DMS153 (cell line): ENCODE measurements at regions not wholly inside any gene's neighbourhood (a gene's known extent, or its start where the extent isn't known, plus 50 kb on each side); places are given as distances from the start of the nearest gene placed in this dataset.

Experiments used
- DNase-seq: peaks from one replicate; lab custom pipeline; 2025; lab: John Stamatoyannopoulos, UW

DNA sequence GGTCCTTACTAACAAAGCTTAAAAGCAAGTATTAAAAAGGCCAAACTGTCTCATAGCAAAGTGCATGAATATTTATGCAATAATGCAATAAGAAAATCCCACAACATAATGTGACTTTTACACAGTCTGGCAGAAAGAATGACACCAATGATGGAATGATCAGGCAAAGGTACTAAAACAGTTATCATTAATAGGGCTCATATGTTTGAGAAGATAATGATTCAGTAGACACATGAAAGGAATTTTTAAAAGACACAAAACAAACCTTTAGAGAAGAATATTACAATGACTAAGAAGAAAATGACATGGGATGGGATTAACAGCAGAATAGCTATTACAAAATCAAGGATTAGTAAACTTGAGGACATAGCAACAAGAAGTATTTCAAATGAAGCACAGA is 1411.2 kb upstream of the TMEM132C start:
- no peak for DNase-seq

- no peak for DNase-seq
Observed at GRCh38 chr12:126856958-126857357, 1410.0 kb upstream of the TMEM132C start.

DNA sequence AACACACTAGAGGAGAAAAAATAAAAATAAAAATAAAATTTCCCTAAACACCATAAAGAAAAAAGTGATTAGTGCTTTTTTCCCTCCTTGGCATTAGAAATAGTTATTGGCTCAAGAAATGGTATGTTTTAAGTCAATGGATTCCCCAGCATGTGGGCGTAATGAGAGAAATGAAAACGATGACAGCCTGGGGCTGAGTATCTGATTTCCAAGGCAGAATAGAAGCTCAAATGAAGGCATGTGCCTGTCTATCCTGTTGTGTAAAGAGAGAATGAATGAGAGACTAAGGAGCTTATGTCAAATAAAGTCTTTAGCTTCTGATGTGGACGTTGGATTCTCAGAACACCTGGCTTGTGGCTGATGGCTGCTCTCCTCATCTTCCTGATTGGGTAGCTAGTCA is 1408.4 kb upstream of the TMEM132C start:
- DNase-seq: no peak

DNA sequence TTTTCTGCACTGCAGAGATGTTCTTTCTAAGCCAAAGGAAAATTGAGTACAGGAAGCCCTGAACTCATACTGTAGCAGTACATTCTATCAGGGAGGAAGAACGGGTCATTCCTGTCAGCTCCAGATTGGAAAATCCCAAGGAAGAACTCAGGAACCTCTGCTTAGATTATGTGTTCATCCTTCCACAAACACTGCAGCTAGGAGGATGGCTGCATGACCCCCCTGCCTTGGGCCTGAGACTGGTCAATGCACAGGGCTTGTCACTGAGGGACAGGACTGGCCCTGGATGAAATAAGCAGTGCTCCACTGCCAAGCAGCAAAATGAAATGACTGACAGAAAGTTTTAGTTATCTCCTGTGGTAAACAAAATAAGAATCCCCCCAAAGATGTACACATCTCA is 1406.8 kb upstream of the TMEM132C start:
- DNase-seq: no peak

DNA sequence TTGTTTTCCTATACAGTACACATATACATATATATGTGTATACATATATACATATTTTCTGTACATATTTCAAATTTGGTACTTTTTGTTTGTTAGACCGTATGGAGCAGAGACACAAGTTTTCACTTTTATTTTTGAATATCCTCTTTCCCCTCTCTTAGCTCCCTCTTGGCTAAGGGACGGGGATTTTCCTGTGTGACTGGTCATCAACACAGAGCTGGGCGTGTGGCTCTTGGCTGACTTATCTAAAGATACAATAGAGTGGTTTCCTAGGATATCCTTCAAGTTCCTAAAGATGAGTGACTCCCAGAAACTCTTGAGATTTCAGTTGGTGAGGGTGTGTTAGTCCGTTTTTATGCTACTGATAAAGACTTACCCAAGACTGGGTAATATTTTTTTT is 1404.5 kb upstream of the TMEM132C start:
- DNase-seq: no peak

DNA sequence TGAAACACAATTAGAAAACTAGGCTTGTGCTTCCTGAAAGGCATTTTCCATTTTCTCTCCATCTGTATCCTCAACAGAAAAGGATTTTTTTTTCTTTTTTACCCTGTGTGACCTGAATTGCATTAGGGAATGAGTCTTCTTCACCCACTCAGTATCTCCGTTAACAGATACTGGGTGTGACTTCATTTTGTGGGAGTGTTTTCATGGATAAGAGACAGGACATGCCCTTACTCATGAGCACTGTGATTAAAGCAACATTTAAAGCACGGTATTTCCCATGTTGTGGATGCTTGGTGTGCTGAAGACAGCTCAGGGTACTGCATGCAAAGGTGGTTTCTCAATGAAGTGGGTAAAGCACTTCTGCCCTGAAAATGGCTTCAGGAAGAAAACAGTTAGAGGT is 1397.3 kb upstream of the TMEM132C start:
- DNase-seq: no peak

DNA sequence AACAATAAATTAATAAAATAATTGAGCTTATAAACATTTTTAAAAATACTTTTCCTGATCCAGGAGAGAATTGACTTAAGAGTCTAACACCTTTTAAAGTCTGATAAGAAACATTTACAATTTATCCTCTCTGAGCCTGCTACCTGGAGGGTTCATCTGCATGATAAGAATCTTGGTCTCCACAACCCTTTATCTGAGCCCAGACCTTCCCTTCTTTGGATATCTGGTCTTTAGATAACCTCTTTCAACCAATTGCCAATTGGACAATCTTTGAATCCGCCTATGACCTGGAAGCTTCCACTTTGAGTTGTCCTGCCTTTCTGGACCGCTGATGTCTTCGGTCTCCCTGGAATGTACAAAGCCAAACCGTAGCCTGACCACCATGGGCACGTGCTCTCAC is 1393.3 kb upstream of the TMEM132C start:
- no peak for DNase-seq

- DNase-seq: peak; percentile 57
Observed at GRCh38 chr12:126874427-126875026, 1392.4 kb upstream of the TMEM132C start.

DNA sequence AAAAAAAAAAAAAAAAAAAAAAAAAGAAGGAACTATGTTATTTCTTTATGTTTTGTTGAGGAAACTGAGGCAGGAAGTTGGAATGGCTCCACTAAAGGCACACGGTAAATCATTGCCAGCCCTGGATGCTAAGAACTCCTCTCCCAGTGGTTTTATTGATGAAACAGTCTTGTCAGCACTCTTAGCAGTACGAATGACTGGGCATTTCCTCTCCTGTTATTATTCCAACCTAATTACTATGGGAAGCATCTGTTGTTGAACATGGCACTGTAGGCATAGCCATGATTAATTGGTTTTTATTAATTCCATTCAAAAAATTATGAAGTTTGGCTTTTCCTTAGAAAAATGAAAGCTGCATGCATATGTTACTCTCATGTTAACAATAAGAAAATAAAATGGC is 1387.1 kb upstream of the TMEM132C start:
- no peak for DNase-seq

DNA sequence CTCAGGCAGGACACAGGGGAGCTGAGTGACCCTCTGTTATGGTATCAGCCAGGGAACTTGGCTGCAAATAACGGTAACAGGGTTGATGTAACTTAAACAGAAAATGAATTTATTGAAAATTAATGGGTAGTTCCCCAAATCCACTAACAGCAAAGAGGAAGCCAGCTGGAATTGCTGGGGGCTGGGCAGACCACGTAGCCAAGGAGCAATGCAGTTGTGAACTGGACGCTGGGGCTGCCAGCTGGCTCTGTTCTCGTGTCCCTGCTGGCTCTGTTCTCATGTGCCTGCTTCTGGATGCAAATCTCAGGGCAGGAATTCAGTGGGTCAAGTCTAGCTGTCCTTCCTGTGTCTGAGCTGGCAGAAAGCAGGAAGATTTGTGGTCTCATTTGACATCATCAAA is 1383.3 kb upstream of the TMEM132C start:
- DNase-seq: no peak

DNA sequence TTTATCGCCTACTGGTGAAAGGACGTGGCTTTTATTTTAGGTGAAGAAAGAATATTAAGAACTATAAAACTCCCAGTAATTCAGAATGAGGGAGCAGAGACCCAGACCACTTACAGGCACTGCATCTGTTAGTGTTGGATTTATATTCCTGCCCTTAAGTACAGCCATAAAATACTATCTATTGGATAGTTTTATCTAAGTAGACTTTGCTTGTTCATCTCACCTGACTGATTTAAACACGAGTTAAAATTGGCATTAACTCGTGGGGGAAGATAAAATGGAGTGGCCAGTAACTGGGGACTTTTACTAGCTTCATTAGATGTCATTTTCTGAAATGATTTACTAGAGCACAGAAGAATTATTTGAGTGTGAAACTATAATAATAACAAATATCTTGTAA is 1377.5 kb upstream of the TMEM132C start:
- DNase-seq: no peak

DNA sequence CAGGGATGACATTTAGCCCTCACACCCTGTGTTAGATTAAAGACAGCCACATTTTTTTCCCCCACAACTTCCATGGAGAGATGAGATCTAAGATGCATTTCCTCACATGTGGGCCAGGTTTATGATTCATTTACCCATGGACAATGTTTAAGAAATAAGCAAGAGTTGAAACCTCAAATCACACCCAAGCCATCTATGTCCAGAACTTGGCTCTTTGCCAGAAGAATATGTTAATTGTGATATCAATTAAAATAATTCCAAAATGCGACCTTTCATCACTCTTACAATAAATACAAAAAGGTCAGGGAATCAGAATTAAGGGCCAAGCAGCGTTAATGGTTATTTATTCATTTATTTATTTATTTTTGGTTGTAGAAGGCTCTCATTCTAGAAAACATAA is 1376.9 kb upstream of the TMEM132C start:
- no peak for DNase-seq

DNA sequence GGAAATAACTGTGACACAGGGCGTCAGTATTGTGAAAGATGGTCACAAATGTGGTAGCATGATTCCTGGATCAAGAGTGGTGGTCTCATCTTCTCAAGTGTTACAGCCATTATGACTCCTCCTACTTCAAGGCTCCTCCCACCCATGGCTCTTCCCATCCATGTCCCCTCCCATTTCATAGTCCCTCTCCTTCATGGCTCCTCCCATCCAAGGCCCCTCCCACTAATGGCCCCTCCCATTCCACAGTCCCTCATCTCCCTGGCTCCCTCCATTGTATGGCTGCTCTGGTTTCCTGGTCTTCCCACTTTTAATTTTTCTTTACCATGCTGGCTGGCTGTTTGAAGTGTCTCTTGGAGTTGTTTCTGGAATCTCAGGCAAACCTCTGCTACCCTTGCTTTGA is 1375.2 kb upstream of the TMEM132C start:
- DNase-seq: no peak

- peak; percentile 38 for DNase-seq
Observed at GRCh38 chr12:126895951-126896913, 1370.7 kb upstream of the TMEM132C start.

DNA sequence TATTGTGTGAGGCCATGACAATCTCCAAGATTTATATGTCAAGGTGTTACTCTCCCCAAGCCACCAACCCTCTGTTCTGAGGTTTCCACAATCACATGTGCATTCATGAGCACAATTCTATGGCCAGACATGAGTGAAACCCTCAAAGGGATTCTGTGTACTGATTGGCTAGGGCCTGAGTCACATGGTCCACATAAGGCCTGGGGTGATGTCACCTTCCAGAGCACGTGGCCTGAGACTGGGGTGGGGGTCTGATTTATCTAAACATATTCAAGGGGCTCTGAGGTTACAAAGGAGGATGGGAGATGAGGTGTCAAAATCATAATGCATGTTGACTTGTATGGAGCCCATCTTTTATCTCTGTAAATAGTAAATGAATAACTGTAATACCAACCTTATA is 1369.9 kb upstream of the TMEM132C start:
- no peak for DNase-seq

- DNase-seq: no peak
Observed at GRCh38 chr12:126897778-126898177, 1369.2 kb upstream of the TMEM132C start.

DNA sequence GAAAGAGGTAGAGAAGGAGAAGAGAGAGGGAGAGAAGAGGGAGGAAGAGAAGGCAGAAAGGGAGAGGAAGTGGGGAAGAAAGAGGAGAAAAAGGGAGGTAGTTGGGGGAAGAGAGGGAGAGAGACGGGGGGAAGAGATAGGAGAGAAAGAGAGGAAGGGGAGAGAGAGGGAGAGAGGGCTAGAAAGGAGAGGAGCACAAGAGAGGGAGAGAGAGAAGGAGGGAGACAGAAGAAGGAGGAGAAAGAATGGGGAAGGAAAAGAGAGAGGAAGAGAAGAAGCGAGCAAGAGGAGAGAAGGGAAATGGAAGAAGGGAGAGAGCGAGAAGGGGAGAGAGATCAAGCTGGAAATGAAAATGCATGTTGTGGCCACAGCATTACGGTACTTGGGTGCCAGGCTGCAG is 1368.4 kb upstream of the TMEM132C start:
- no peak for DNase-seq

GRCh38 chr12:126899926-126900792 is 1366.8 kb upstream of the TMEM132C start:
- DNase-seq: no peak

DNA sequence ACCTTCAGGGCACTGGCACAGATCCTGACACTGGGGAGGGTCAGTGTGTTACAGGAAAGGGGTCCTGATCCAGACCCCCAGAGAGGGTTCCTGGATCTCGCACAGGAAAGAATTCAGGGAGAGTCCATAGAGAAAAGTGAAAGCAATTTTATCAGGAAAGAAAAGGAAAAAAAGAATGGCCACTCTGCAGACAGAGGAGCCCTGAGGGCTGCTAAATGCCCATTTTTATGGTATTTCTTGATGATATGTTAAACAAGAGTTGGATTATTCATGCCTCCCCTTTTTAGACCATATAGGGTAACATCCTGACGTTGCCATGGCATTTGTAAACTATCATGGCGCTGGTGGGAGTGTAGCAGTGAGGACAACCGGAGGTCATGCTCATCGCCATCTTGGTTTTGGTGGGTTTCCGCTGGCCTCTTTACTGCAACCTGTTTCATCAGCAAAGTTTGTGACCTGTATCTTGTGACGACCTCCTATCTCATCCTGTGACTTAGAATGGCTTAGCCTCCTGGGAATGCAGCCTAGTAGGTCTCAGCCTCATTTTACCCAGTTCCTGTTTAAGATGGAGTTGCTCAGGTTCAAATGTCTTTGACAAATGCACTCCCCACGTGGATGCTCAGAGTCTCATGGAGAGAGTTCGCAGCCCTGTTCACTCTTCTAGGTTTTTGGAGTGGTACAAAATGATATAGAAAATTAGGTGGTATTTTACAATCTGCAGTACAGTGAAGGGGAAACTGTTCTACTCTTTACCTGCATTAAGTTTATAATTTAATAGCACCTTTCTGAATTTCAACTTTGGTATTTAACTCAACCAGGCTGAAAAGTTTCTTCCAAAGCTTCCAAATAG is 1363.7 kb upstream of the TMEM132C start:
- DNase-seq: no peak

- no peak for DNase-seq
Observed at GRCh38 chr12:126905752-126906151, 1361.2 kb upstream of the TMEM132C start.

DNA sequence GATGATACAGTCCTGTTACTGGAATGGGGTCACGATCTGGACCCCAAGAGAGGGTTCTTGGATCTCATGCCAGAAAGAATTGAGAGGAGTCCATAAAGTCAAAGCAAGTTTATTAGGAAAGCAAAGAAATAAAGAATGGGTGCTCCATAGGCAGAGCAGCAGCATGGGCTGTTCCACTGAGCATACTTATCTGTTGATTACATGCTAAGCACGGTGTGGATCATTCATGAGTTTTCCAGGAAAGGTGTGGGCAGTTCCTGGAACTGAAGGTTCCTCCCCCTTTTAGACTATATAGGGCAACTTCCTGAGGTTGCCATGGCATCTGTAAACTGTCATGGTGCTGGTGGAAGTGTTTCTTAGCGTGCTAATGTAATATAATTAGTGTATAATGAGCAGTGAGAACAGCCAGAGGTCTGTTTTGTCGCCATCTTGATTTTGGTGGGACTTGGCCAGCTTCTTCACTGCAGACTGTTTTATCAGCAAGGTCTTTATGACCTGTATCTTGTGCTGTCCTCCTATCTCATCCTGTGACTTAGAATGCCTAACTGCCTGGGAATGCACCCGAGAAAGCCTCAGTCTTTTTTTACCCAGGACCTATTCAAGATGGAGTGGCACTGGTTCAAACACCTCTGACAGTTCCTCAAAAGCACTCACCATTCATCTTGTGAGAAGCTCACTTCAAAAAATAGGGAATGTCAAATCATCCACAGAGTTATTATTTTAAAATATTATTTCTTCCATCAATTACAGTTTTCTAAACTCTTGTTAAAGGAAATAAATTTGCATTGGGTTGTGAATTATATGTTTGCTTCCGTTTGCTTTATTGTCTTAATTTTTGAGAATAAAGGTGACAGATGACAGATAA is 1358.8 kb upstream of the TMEM132C start:
- DNase-seq: no peak
